Mucosa of rectum (tissue), 2 donors: ENCODE measurements at regions not wholly inside any gene's neighbourhood (a gene's known extent, or its start where the extent isn't known, plus 50 kb on each side); places are given as distances from the start of the nearest gene placed in this dataset.

Experiments
- H3K27ac ChIP-seq, 2 donors: one replicate each; pipeline ENCODE4 v1.7.0; 2013; ENCODE audit warnings: inconsistent platforms in 2 of 2, low read depth in 2 of 2, low read length in 2 of 2
- H3K27me3 ChIP-seq, 2 donors: one replicate each; pipeline ENCODE4 v1.7.0; 2013; ENCODE audit warnings: low read length in 2 of 2; ENCODE audit not compliant: control insufficient read depth in 2 of 2, insufficient read depth in 2 of 2
- H3K36me3 ChIP-seq, 2 donors: one replicate each; pipeline ENCODE4 v1.7.0; 2013; ENCODE audit warnings: low read length in 2 of 2; ENCODE audit not compliant: control insufficient read depth in 2 of 2, insufficient read depth in 2 of 2
- H3K4me1 ChIP-seq, 2 donors: one replicate each; pipeline ENCODE4 v1.7.0; 2013; ENCODE audit warnings: low read length in 2 of 2, mild to moderate bottlenecking in 1 of 2; ENCODE audit not compliant: control insufficient read depth in 2 of 2, insufficient read depth in 2 of 2
- H3K4me3 ChIP-seq, 2 donors: one replicate each; pipeline ENCODE4 v1.7.0; 2013; ENCODE audit warnings: low read length in 2 of 2
- H3K9ac ChIP-seq, 2 donors: one replicate each; pipeline ENCODE4 v1.7.0; 2013; ENCODE audit warnings: low read length in 2 of 2, low read depth in 1 of 2, mild to moderate bottlenecking in 1 of 2
- H3K9me3 ChIP-seq, 2 donors: one replicate each; pipeline ENCODE4 v1.7.0; 2013; ENCODE audit warnings: low read length in 2 of 2; ENCODE audit not compliant: control insufficient read depth in 2 of 2
- donor health status: healthy.
- donor health status: Normal muscosa, but diverticular disease.

GRCh38 chr7:54964136-54964535 lies 54.7 kb upstream of the EGFR start:
- H3K4me3 ChIP-seq = no peak overlapping the region
- no peak overlapping the region for H3K27ac ChIP-seq
- no peak overlapping the region for H3K9ac ChIP-seq
- no peaks in the 10 kb centered on the region for H3K4me1 ChIP-seq
- H3K9me3 ChIP-seq = no peaks in the 10 kb centered on the region
- H3K27me3 ChIP-seq = no peaks in the 10 kb centered on the region
- H3K36me3 ChIP-seq = no peaks in the 10 kb centered on the region

GRCh38 chr7:54967377-54967776 lies 51.4 kb upstream of the EGFR start:
- H3K36me3 ChIP-seq = no peaks in the 10 kb centered on the region
- H3K27me3 ChIP-seq = no peaks in the 10 kb centered on the region
- no peak overlapping the region for H3K9ac ChIP-seq
- H3K4me1 ChIP-seq = no peaks in the 10 kb centered on the region
- no peak overlapping the region for H3K27ac ChIP-seq
- no peak overlapping the region for H3K4me3 ChIP-seq
- H3K9me3 ChIP-seq = no peaks in the 10 kb centered on the region

- Histone ChIP-seq H3K36me3 (no peaks in the 10 kb centered on the region), H3K9me3 (no peaks in the 10 kb centered on the region), H3K4me1 (no peaks in the 10 kb centered on the region), H3K27ac (no peak overlapping the region), H3K4me3 (no peak overlapping the region), H3K27me3 (no peaks in the 10 kb centered on the region), H3K9ac (no peak overlapping the region)
Measured at GRCh38 chr7:54968018-54968417, 50.8 kb upstream of the EGFR start.
